ENCODE measurements at regions not wholly inside any gene's neighbourhood (a gene's known extent, or its start where the extent isn't known, plus 50 kb on each side); places are given as distances from the start of the nearest gene placed in this dataset.
A peak's percentile ranks its signal among the peaks of the same experiment; 100 is the strongest.

- Histone ChIP-seq H3K36me3 (ENCODE audit: control insufficient read depth, insufficient read depth, low read length) (no peaks in the 10 kb centered on the region), H3K27me3 (ENCODE audit: control insufficient read depth in 2 of 2, insufficient read depth in 2 of 2, low read length in 2 of 2) (no peaks in the 10 kb centered on the region), H3K4me1 (replicated peaks in 1 of 2; ENCODE audit: control insufficient read depth in 2 of 2, insufficient read depth in 2 of 2, low read length in 2 of 2) (peaks cover 9 to 12% of the 10 kb centered on the region in 2 experiments), H3K79me2 (ENCODE audit: control insufficient read depth, insufficient read depth, low read length) (no peaks in the 10 kb centered on the region), H4K20me1 (replicated peaks; ENCODE audit: control insufficient read depth, insufficient read depth, low read length) (no peaks in the 10 kb centered on the region), H3K27ac (ENCODE audit: extremely low read depth, low read depth, low read length) (no peak overlapping the region), H3K9me1 (ENCODE audit: control insufficient read depth, insufficient read depth, low read length) (no peaks in the 10 kb centered on the region), H3K4me2 (ENCODE audit: insufficient read depth, low read length) (no peak overlapping the region), H2AFZ (ENCODE audit: low read depth, low read length) (no peak overlapping the region), H3K4me3 (no peak overlapping the region), H3K9ac (ENCODE audit: insufficient read depth in 1 of 2, low read depth in 2 of 2, low read length in 2 of 2) (peak overlapping the region in 1 of 2 experiments; percentile 7; a peak in 1 of 4 replicates), H3K9me3 (replicated peaks; ENCODE audit: control insufficient read depth, insufficient read depth, low read depth, low read length) (no peaks in the 10 kb centered on the region)
- no peak for DNase-seq (ENCODE audit: extremely low read depth in 1 of 4, low spot score in 3 of 4)
- FAIRE-seq = no peak
- POLR2A ChIA-PET = no interaction called here
- ATAC-seq = no peak
- CTCF ChIA-PET (ENCODE audit: low intra/inter-chr PET ratio) = no interaction called here
- intact Hi-C loops (cut with micrococcal nuclease) = no loop called here
- in situ Hi-C loops (cut with MboI) = no loop called here
- BruUV-seq (replicated peaks) = no TSS peak
- 83% methylated on average over 1 of the region's 1 CpG for WGBS (ENCODE audit: insufficient coverage, low coverage, missing lambda C conversion rate)
- no peak for TF ChIP-seq E2F4 (CRISPR knock-in tag; IDR thresholded peaks at IDR 0.05; ENCODE audit: low read depth)
- TF ChIP-seq NCOR1 (IDR thresholded peaks at IDR 0.05) = no peak
- TF ChIP-seq SP1 (CRISPR knock-in tag; IDR thresholded peaks at IDR 0.05) = no peak
- no peak for TF ChIP-seq MYNN (IDR thresholded peaks at IDR 0.05)
- TF ChIP-seq MYNN (CRISPR knock-in tag; IDR thresholded peaks at IDR 0.05) = no peak
- no peak for TF ChIP-seq PCBP2 (IDR thresholded peaks at IDR 0.05; ENCODE audit: low read depth, low read length, poor library complexity, severe bottlenecking)
- no peak for TF ChIP-seq ZNF408 (CRISPR knock-in tag; IDR thresholded peaks at IDR 0.05; ENCODE audit: low read depth)
- TF ChIP-seq ZSCAN29 (IDR thresholded peaks at IDR 0.05) = no peak
- TF ChIP-seq MTA2 (IDR thresholded peaks at IDR 0.05; ENCODE audit: low read depth) = no peak
- TF ChIP-seq BCOR (IDR thresholded peaks at IDR 0.05) = no peak
- TF ChIP-seq CBX3 (IDR thresholded peaks at IDR 0.05; ENCODE audit: borderline replicate concordance in 1 of 2, low read length in 2 of 2) = no peak
- no peak for TF ChIP-seq TRIM28 (IDR thresholded peaks at IDR 0.05)
- no peak for TF ChIP-seq MGA (IDR thresholded peaks at IDR 0.05)
Observed at GRCh38 chr15:88994286-88994685, 81.1 kb upstream of the MFGE8 start.

All from K562 (cell line).